ENCODE measurements at regions not wholly inside any gene's neighbourhood (a gene's known extent, or its start where the extent isn't known, plus 50 kb on each side); places are given as distances from the start of the nearest gene placed in this dataset.

- DNase-seq (ENCODE audit: low read depth) = no peak
- TF ChIP-seq CTCF (IDR thresholded peaks at IDR 0.05; ENCODE audit: low read depth, low read length, missing control alignments) = no peak
- no peak overlapping the region for H3K4me3 ChIP-seq (ENCODE audit: low read depth, low read length)
Measured at GRCh38 chr2:207458582-207458981, 71.2 kb upstream of the CREB1 start.

GRCh38 chr2:207459990-207460757 lies 69.6 kb upstream of the CREB1 start:
- no peak for TF ChIP-seq CTCF (IDR thresholded peaks at IDR 0.05; ENCODE audit: low read depth, low read length, missing control alignments)
- no peak overlapping the region for H3K4me3 ChIP-seq (ENCODE audit: low read depth, low read length)
- DNase-seq (ENCODE audit: low read depth) = peak; percentile 62

GRCh38 chr2:207463433-207463832 lies 66.3 kb upstream of the CREB1 start:
- no peak overlapping the region for H3K4me3 ChIP-seq (ENCODE audit: low read depth, low read length)
- no peak for TF ChIP-seq CTCF (IDR thresholded peaks at IDR 0.05; ENCODE audit: low read depth, low read length, missing control alignments)
- no peak for DNase-seq (ENCODE audit: low read depth)

- no peak for DNase-seq (ENCODE audit: low read depth)
- no peak for TF ChIP-seq CTCF (IDR thresholded peaks at IDR 0.05; ENCODE audit: low read depth, low read length, missing control alignments)
- H3K4me3 ChIP-seq (ENCODE audit: low read depth, low read length) = no peak overlapping the region
Measured at GRCh38 chr2:207464007-207464406, 65.8 kb upstream of the CREB1 start.

GRCh38 chr2:207465894-207466293 lies 63.9 kb upstream of the CREB1 start:
- no peak overlapping the region for H3K4me3 ChIP-seq (ENCODE audit: low read depth, low read length)
- DNase-seq (ENCODE audit: low read depth) = no peak
- no peak for TF ChIP-seq CTCF (IDR thresholded peaks at IDR 0.05; ENCODE audit: low read depth, low read length, missing control alignments)

GRCh38 chr2:207467716-207468347 lies 61.9 kb upstream of the CREB1 start:
- peak; percentile 38 for DNase-seq (ENCODE audit: low read depth)
- TF ChIP-seq CTCF (IDR thresholded peaks at IDR 0.05; ENCODE audit: low read depth, low read length, missing control alignments) = no peak
- H3K4me3 ChIP-seq (ENCODE audit: low read depth, low read length) = no peak overlapping the region

All from GM12864 (cell line).